SK-N-SH treated with all-trans-retinoic acid at 6 μM for 48 hours (cell line): ENCODE measurements at regions not wholly inside any gene's neighbourhood (a gene's known extent, or its start where the extent isn't known, plus 50 kb on each side); places are given as distances from the start of the nearest gene placed in this dataset.

Experiments used
- ARNTL ChIP-seq: fragments of 450-650 bp; formaldehyde crosslinking; IDR thresholded peaks from 2 replicates; pipeline ENCODE4 v1.5.0; 2020; ENCODE audit warnings: low read depth, mild to moderate bottlenecking, moderate library complexity, borderline replicate concordance
- BACH2 ChIP-seq: fragments of 250-450 bp; sonication (Bioruptor Pico); IDR thresholded peaks from 2 replicates; pipeline ENCODE4 v1.9.0; 2021; ENCODE audit warnings: mild to moderate bottlenecking, borderline replicate concordance
- SNAI2 ChIP-seq: fragments of 250-450 bp; sonication (Bioruptor Pico); IDR thresholded peaks from 2 replicates; pipeline ENCODE4 v1.5.0; 2020; ENCODE audit warnings: mild to moderate bottlenecking, moderate library complexity
- ZFP30 ChIP-seq: fragments of 450-650 bp; formaldehyde crosslinking; IDR thresholded peaks from 2 replicates; pipeline ENCODE4 v1.5.0; 2022; ENCODE audit warnings: mild to moderate bottlenecking, moderate library complexity

GRCh38 chr3:153330901-153331300 is 168.9 kb downstream of the RAP2B start:
- TF ChIP-seq SNAI2 (CRISPR knock-in tag): no peak
- TF ChIP-seq ZFP30 (CRISPR knock-in tag): no peak
- TF ChIP-seq ARNTL: no peak
- TF ChIP-seq BACH2 (CRISPR knock-in tag): no peak
